Activated T-helper 2 cell treated with anti-CD3 and anti-CD28 coated beads, Interferon-gamma antibody, Interleukin-2, Interleukin-4, amounts not matched to agents 10 μg/mL and 5 μg/mL and 100 μg/mL, durations not matched to agents 14 hours and 24 hours and 36 hours (primary cell): ENCODE measurements at regions not wholly inside any gene's neighbourhood (a gene's known extent, or its start where the extent isn't known, plus 50 kb on each side); places are given as distances from the start of the nearest gene placed in this dataset.
"Not testable (repeated sequence)": the region's sequence is repeated elsewhere in the genome, so short reads cannot be mapped to it uniquely, and the experiment has no call there.

Experiments
- DNase-seq: peaks from one replicate; pipeline ENCODE4 v3.0.0; 2021; ENCODE audit warnings: low spot score
- H3K27ac Mint-ChIP-seq: one replicate; pipeline ENCODE4 v1.8.0; 2021; ENCODE audit warnings: mixed read lengths
- H3K27me3 Mint-ChIP-seq: one replicate; pipeline ENCODE4 v1.8.0; 2021; ENCODE audit warnings: low read depth, mixed read lengths
- H3K36me3 Mint-ChIP-seq: one replicate; pipeline ENCODE4 v1.8.0; 2021; ENCODE audit warnings: low read depth, mixed read lengths
- H3K4me1 Mint-ChIP-seq: one replicate; pipeline ENCODE4 v1.8.0; 2021; ENCODE audit warnings: low read depth, mixed read lengths
- H3K4me3 Mint-ChIP-seq: one replicate; pipeline ENCODE4 v1.8.0; 2021; ENCODE audit warnings: low read depth, mild to moderate bottlenecking, moderate library complexity, mixed read lengths
- H3K9me3 Mint-ChIP-seq: one replicate; pipeline ENCODE4 v1.8.0; 2021; ENCODE audit warnings: mixed read lengths
- intact Hi-C: fragments of 100-400 bp; cut with micrococcal nuclease; formaldehyde crosslinking; loops from one replicate; pipeline ENCODE4 v1.15.1; 2023

DNA sequence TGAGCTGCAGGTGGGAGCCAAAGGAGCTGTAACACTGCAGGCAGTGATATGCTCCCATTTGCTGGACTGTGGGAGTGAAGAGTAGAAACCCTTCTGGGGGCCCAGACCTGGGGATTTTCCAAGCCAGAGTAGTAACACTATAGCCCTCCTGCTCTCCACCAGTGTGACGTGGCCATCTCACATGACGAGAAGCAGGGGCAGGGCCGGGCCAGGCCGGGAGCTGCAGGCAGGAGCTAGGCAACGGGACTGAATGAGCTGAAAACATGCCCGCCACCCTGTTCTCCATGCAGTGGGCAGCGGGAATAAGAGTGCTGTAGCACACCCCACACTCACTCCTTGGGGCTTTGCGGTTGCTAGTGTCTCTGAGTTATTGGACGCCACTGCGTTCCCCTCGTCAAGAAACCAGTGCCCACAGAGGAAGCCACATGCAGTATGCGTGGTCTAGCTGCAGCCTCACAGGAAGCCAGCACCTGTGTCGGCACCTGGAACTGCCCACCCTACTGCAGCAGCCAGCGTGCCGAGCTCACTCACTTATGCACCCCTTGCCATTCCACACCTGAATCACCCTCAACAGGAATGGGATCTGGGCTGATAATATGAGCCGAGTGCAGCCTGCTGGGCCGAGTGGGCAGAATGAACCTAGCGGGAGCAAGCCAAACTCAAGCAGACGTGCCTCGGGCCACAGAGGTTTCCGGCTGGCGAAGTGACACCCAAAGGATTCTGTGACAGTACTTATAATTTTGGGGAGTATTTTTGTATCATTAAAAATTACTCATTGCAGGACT is 1389.6 kb downstream of the KCNT2 start:
- no peak for DNase-seq
- intact Hi-C loops = no loop called here
- peaks cover 4% of the 10 kb centered on the region for H3K9me3 Mint-ChIP-seq
- no peak overlapping the region for H3K4me3 Mint-ChIP-seq
- H3K4me1 Mint-ChIP-seq = no peaks in the 10 kb centered on the region
- no peaks in the 10 kb centered on the region for H3K27me3 Mint-ChIP-seq
- no peaks in the 10 kb centered on the region for H3K36me3 Mint-ChIP-seq
- H3K27ac Mint-ChIP-seq = no peak overlapping the region

DNA sequence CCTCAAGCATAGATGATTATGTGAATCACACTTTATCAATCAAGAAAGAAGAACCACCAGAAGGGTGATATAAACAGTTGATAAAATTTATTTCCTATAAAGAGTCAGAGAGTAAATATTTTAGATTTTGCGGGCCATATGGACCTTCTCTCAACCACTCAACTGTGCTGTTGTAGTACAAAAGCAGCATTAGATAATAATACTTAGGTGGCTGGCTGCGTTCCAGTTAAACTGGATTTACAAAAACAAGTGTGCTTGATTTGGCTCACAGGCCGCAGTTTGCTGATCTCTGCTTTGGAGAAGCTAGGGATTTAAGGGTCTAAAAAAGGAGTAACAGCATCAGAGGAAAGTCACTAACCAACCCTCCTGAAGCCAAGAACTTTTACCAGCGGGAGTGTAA is 1406.0 kb downstream of the KCNT2 start:
- Mint-ChIP-seq H3K27me3 (peaks cover 29% of the 10 kb centered on the region), H3K4me3 (no peak overlapping the region), H3K9me3 (no peaks in the 10 kb centered on the region), H3K36me3 (no peaks in the 10 kb centered on the region), H3K4me1 (peaks cover 4% of the 10 kb centered on the region), H3K27ac (no peak overlapping the region)
- no peak for DNase-seq
- intact Hi-C loops = no loop called here

DNA sequence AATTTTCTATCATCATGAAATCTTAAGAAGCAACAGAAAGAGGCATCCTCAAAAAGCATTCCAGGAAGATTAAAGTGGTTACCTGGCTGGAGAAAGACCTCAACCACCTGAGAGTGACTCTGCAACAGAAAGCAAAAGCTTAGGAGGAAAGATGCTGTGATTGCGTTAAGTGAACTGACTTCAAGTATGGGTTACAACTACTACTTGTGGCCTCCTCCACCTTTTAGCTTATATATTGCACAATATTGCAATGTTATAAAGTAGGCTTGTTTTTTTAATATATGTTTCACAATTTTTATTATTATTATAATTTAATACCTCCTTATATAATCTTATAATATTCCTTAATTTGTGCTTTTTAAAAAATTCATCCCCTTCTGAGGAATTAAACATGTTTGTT is 1407.5 kb downstream of the KCNT2 start:
- Mint-ChIP-seq H3K4me1 (peaks cover 4% of the 10 kb centered on the region), H3K9me3 (no peaks in the 10 kb centered on the region), H3K36me3 (no peaks in the 10 kb centered on the region), H3K27me3 (peaks cover 29% of the 10 kb centered on the region), H3K4me3 (no peak overlapping the region), H3K27ac (no peak overlapping the region)
- intact Hi-C loops = no loop called here
- DNase-seq = no peak

DNA sequence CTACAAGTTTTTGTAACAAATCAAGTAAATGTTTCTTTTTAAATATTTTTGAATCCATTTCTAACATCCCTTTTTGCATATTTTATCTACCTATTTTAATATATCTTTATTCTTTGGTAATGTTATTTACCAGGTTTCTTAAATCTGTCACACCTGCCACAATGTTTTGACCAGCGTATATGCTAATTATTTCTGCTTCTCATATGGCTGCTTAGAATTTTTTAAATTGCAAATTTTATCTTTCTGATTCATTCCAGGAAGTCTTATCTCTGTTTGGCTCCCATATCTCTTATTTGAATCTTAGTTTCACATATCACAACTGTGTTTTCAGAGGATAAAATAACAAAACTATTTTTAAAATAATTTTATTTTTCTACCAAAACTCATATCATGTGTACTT is 1411.1 kb downstream of the KCNT2 start:
- Mint-ChIP-seq H3K4me1 (peaks cover 15% of the 10 kb centered on the region), H3K9me3 (peaks cover 10% of the 10 kb centered on the region), H3K27me3 (peaks cover 34% of the 10 kb centered on the region), H3K36me3 (no peaks in the 10 kb centered on the region), H3K4me3 (no peak overlapping the region), H3K27ac (no peak overlapping the region)
- DNase-seq = no peak
- intact Hi-C loops = no loop called here

DNA sequence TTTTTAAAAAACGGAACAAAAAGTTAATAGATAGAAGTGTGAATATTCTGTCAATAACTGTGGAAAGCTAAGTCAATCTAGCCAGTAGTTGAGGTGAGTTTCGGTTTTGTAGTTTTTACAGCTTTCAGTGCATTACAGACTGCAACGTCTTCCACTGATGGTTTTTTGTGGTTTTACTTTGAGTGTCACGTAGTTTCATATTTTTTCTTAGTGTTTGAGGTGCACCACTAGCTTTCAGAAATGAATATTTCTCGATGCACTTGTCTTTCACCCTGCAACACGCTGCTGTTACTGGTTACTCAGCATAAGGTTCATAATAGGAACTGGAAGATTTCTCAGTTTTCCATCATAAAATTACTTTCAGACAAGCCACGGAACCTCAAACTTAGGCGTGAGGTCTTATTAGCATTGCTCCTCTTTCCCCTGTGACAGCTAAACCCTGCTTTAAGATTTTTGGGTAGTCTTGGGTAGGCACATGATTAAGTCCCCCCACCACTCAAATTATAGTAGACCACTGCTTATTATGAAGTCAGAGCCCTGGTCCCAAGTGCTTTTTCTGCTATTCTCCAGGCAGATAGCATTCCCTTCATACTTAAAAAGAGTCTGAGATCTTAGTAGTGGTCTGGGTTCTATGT is 1412.7 kb downstream of the KCNT2 start:
- H3K27ac Mint-ChIP-seq = peak overlapping the region; percentile 15
- H3K27me3 Mint-ChIP-seq = peaks cover 44% of the 10 kb centered on the region

DNA sequence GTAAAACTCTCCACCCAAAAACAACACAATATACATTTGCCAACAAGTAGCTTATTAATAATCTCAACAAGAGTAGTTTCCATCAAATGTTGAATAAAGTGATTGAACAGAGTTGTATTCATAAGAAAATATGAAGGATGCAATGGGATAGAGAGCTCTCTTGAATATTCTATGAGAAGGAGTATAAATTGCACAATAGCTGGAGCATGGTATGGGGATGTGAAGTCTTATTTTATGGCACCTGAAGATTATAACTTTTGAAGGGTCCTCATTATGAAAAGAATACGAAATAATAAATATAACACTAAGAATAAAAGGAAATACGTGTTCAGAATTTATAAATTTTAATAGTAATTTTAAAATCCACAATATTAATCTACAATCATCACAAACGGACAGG is 1415.1 kb downstream of the KCNT2 start:
- Mint-ChIP-seq H3K27ac (no peak overlapping the region), H3K36me3 (no peaks in the 10 kb centered on the region), H3K4me1 (peaks cover 17% of the 10 kb centered on the region), H3K9me3 (peaks cover 16% of the 10 kb centered on the region), H3K4me3 (no peak overlapping the region), H3K27me3 (peaks cover 37% of the 10 kb centered on the region)
- intact Hi-C loops = no loop called here
- no peak for DNase-seq

More for the DNA sequence above, 1412.7 kb downstream of the KCNT2 start:
- H3K36me3 Mint-ChIP-seq = no peaks in the 10 kb centered on the region
- peak; percentile 13 for DNase-seq
- intact Hi-C loops = no loop called here
- peaks cover 17% of the 10 kb centered on the region for H3K4me1 Mint-ChIP-seq
- peaks cover 16% of the 10 kb centered on the region for H3K9me3 Mint-ChIP-seq
- no peak overlapping the region for H3K4me3 Mint-ChIP-seq

DNA sequence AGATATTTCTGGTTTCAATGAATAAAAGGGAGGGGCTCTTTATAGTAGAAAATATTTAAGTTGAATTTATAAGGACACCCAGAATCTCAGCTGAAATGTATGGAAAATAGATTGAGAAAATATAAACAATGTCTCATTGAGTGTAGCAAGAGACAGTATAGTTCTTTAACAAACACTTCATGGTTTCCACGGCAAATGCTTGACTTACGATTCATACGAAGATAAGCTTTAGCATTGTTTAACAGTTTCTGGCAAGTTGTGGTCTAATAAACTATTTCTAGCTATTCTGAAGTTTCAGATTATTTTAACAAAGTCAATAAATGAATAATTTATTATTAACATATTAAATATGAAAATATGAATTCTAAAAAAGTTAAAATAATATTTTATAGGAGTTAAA is 1419.4 kb downstream of the KCNT2 start:
- Mint-ChIP-seq H3K27ac (no peak overlapping the region), H3K4me3 (no peak overlapping the region), H3K9me3 (peaks cover 16% of the 10 kb centered on the region), H3K4me1 (peaks cover 5% of the 10 kb centered on the region), H3K27me3 (peaks cover 28% of the 10 kb centered on the region), H3K36me3 (no peaks in the 10 kb centered on the region)
- intact Hi-C loops = no loop called here
- DNase-seq = no peak

DNA sequence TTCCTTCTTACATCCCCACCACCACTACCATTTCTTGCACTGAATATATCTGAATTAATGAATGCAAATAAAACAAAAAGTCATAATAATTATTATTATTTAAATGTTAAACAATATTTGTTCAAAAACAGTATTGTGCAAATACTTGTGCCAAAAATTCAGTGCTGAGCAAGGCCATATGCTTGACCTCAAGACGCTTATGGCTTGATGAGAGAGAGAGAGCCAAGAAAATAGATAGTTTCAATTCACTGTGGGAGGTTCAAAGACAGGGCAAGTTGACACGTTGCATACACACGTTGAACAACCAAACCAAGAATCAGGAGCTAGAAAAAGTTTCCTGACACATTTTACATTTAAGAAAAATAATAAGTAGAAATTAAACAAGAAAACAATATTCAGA is 1421.7 kb downstream of the KCNT2 start:
- Mint-ChIP-seq H3K4me1 (no peaks in the 10 kb centered on the region), H3K4me3 (no peak overlapping the region), H3K27me3 (peaks cover 14% of the 10 kb centered on the region), H3K27ac (no peak overlapping the region), H3K36me3 (no peaks in the 10 kb centered on the region), H3K9me3 (peaks cover under 1% of the 10 kb centered on the region)
- no peak for DNase-seq
- intact Hi-C loops = no loop called here

DNA sequence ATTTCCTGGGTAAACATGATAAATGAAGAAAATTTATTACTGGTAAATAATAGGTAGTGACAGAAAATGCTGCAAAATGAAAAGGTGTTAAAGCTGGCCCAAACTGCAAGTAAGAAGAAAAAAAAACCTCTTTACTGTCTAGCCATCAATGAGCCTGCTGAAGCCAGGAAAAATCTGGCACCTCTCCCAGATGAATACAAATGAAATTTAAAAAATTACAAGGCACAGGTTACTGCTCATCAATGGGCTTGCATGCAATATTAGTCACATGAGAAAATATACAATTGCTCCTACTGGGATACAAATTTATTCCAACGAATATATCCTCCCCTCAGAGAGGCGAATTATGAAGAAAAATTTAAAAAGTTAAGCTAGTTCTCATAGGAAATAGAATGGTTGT is 1422.5 kb downstream of the KCNT2 start:
- H3K4me1 Mint-ChIP-seq = no peaks in the 10 kb centered on the region
- no peak for DNase-seq
- no peak overlapping the region for H3K4me3 Mint-ChIP-seq
- no peaks in the 10 kb centered on the region for H3K9me3 Mint-ChIP-seq
- peaks cover 5% of the 10 kb centered on the region for H3K27me3 Mint-ChIP-seq
- intact Hi-C loops = no loop called here
- H3K27ac Mint-ChIP-seq = no peak overlapping the region
- H3K36me3 Mint-ChIP-seq = no peaks in the 10 kb centered on the region

DNA sequence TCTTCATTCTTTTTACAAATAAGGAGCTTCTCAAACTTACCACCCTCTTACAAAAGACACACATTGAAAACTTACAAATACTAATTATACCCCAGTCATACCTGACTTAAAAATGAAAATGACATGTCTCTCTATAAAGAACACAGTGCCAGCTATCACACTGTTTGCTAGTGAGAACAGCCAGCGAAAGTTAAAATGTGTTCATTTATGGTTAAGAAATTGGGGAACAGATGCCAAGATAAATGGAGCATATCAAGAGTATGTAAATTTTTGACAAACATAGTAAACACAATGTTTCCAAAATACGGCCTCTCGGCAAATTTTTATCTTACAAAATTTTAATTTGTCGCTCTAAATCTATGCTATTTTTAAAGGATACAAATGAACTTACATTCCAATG is 1422.9 kb downstream of the KCNT2 start:
- H3K27ac Mint-ChIP-seq = no peak overlapping the region
- intact Hi-C loops = no loop called here
- DNase-seq = no peak
- H3K36me3 Mint-ChIP-seq = no peaks in the 10 kb centered on the region
- no peaks in the 10 kb centered on the region for H3K9me3 Mint-ChIP-seq
- H3K4me1 Mint-ChIP-seq = no peaks in the 10 kb centered on the region
- no peak overlapping the region for H3K4me3 Mint-ChIP-seq
- H3K27me3 Mint-ChIP-seq = peaks cover 2% of the 10 kb centered on the region

DNA sequence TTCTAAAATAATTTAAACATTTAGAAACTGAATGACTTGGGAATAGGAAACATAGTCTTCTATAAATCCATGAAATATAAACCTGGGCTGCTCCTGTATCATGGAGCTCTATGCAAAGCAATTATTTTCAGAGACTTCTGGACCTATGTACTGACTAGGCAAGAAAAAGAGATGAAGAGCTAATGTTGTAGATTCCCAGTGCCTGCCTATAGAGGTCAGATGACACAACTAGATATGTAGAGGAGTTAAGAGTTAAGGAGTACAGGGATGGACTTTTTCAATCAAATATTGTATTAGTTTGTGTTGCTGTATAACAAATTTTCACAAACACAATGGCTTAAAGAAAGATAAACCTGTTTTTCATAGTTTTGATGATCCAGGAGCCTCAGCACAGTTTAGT is 1434.5 kb downstream of the KCNT2 start:
- Mint-ChIP-seq H3K36me3 (no peaks in the 10 kb centered on the region), H3K27ac (no peak overlapping the region), H3K4me3 (no peak overlapping the region), H3K27me3 (no peaks in the 10 kb centered on the region), H3K4me1 (no peaks in the 10 kb centered on the region), H3K9me3 (peaks cover 8% of the 10 kb centered on the region)
- intact Hi-C loops = no loop called here
- no peak for DNase-seq

DNA sequence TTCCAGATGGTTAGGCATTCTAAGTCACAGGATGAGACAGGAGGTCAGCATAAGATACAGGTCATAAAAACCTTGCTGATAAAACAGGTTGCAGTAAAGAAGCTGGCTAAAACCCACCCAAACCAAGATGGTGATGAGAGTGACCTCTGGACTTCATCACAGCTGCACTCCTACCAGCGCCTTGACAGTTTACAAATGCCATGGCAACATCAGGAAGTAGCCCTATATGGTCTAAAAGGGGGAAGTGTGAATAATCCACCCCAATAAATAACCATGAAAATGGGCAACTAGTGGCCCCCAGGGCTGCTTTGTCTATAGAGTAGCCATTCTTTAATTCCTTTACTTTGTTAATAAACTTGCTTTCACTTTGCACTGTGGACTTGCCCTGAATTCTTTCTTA is 1448.4 kb downstream of the KCNT2 start:
- intact Hi-C loops, H3K4me3 Mint-ChIP-seq, H3K27me3 Mint-ChIP-seq, H3K4me1 Mint-ChIP-seq, DNase-seq, H3K27ac Mint-ChIP-seq, H3K9me3 Mint-ChIP-seq, H3K36me3 Mint-ChIP-seq: not testable (repeated sequence)

DNA sequence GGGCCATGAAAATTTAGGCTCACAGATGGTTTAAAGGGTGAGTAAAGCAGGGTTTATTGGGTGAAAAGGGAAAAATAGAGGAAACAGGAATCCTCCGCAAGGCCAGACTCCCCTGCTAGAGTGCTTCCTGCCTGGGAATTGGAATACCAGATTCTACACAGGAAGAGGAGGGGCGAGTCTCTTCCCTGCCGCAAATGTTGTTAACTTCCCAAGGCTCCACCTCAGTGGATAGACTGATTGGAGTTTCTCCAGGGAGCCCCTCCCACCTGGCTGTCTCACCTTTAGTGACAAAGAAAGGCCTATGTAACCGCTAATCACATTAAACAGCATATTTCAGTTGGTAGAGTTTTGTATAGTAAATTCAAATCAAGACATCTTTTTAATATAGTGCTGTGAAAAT is 1450.1 kb downstream of the KCNT2 start:
- no peaks in the 10 kb centered on the region for H3K27me3 Mint-ChIP-seq

More for the DNA sequence above, 1450.1 kb downstream of the KCNT2 start:
- no peak for DNase-seq
- Mint-ChIP-seq H3K4me3 (no peak overlapping the region), H3K4me1 (no peaks in the 10 kb centered on the region), H3K36me3 (no peaks in the 10 kb centered on the region), H3K9me3 (no peaks in the 10 kb centered on the region), H3K27ac (no peak overlapping the region)
- intact Hi-C loops = no loop called here
